ENCODE measurements at regions not wholly inside any gene's neighbourhood (a gene's known extent, or its start where the extent isn't known, plus 50 kb on each side); places are given as distances from the start of the nearest gene placed in this dataset.

- TF ChIP-seq CTCF (IDR thresholded peaks at IDR 0.05; ENCODE audit: poor library complexity) (no peak), EZH2 (IDR thresholded peaks at IDR 0.05; ENCODE audit: borderline replicate concordance) (no peak), EZH2phosphoT487 (IDR thresholded peaks at IDR 0.05; ENCODE audit: low read depth, severe bottlenecking, unreplicated experiment) (no peak)
Measured at GRCh38 chr1:118627435-118627834, 360.7 kb downstream of the TBX15 start.

All from hepatocyte (in vitro differentiated cells).